Non-pigmented ciliary epithelial cell (primary cell): ENCODE measurements at regions not wholly inside any gene's neighbourhood (a gene's known extent, or its start where the extent isn't known, plus 50 kb on each side); places are given as distances from the start of the nearest gene placed in this dataset.

Experiments
- DNase-seq: peaks from one replicate; pipeline ENCODE4 v3.0.0-alpha.2; 2010; ENCODE audit warnings: low read depth

GRCh38 chr6:106035655-106036054 is 50.5 kb upstream of the PRDM1 start:
- no peak for DNase-seq

DNA sequence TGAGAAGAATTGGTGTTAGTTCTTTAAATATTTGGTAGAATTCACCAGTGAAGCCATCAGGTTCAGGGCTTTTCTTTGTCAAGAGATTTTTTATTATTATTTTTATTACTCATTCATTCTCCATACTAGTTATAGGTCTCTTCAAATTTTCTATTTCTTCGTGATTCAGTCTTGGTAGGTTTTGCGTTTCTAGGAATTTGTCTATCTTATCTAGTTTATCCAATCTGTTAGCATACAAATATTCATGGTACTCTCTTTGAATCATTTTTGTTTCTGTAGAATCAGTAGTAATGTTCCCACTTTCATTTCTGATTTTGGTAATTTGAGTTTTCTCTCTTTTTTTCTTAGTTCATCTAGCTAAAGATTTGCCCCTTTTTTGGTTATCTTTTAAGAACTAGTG is 52.3 kb upstream of the PRDM1 start:
- no peak for DNase-seq

- DNase-seq = no peak
Measured at GRCh38 chr6:106027758-106028157, 58.4 kb upstream of the PRDM1 start.

DNA sequence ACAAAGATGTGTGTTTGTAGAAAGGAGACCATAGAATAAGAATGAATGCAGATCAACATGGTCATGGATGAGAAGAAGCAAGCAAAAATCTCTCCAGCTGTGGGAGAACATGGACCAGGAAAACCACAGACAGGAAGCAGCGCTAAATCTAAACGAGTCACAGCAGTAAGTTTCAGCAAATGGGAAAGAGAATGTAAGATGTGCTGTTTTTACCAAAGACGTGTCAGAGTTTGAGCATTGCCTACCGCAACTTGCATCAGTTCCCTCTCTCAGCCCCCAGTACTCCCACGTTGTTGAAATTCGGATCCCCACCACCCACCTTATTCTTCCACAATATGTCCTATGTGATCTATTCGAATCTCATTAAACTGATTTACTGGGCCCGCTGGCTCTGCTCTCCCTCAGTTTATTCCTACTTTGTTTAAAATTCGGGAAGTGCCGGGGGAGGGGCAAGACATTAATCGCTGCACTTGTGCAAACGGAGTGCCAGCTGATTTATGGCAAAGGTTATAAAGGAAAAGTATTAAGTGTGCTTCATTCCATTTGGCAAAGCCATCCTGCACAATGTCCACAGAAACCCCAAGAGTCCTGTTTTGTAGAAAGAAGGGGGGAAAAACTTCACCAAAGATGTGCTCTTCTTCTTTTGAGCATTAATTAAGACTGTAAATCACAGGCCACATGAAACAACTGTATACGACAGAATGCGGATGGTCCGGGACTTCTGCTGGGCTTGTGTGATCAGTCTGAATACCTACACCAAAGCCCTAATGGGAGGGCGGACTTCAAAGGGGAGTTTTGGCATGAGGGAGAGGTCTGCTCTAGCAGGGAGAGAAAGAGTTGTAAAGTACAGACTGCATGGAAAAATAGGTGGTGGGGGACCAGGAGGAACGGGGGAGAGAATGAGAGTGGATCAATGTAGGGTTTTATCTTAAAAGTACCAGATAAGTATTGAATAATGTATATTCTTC is 59.1 kb upstream of the PRDM1 start:
- DNase-seq = no peak

DNA sequence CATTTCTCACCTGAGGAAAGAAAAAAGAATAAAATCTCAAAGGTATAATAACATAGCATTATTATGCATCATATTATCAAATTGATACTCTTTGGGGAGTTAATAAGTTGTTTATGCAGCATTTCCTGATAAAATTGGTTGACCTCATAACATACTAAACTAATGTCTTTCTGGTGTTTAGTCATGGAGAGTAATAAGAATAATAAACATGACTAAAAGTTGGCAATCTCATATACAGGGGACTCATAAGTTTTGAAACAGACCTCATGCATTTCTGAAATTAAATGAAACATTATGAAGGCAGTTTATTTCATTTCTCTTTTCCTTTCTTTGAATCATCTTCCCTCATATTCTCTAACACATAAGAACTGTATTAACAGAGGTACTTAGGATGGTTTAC is 60.5 kb upstream of the PRDM1 start:
- no peak for DNase-seq

- no peak for DNase-seq
Measured at GRCh38 chr6:106022801-106023200, 63.3 kb upstream of the PRDM1 start.

DNA sequence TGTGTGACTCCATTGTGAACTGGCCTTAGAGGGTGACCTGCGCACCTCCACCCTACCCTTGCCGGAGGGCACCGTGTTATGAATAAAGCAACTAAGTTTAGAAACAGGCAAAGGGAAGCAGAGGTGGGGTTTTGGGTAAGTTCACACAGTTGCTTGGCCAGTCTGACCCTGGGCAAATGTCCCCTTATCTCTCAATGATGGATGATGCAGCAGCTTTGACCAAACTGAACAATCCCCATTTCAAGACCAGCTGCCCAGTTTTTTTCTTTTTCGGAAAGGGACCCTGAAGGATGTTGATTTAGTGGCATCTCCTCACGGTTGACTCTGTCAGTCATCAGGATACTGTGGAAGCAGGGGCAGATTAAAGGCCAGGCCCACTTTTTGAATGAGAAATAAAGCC is 68.7 kb upstream of the PRDM1 start:
- DNase-seq = no peak

- DNase-seq = no peak
Measured at GRCh38 chr6:106014955-106015354, 71.2 kb upstream of the PRDM1 start.

DNA sequence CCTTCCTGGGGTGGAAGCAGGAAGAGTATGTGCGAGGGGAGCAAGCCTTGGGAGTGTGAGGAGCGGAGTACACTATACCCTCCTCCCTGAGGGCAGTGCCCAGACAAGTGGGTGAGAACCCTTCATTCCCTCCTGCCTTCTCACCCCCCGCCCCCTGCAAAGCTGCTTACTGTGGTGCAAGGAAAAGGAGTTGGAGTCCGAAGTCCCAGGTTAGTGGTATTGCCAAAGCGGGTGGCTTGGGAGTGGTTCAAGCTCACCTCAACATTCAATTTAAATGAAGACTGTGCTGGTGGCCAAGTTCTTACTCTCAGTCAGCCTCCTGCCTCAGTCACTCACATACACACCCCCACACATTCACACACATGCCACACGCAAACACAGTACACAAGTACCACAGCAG is 74.7 kb upstream of the PRDM1 start:
- no peak for DNase-seq

GRCh38 chr6:106005954-106006353 is 80.2 kb upstream of the PRDM1 start:
- DNase-seq = no peak

DNA sequence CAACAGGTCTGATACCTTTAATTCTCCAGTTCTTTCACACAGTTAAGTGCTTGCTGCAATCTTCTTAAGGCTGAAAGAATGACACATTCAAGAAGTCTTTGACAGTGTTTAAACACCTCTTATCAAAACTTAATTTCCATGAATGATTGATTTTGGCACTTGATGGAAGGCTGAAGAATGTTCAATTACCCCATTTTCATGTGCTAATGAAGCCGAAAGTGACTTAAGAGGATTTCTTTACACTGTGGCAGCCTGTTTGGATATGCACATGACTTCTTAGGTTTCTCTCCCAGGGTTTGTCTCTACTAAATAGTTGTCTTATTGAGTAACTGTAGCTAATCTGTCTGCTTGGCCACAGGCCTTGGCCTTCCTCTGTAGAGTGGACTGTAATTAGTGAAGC is 81.1 kb upstream of the PRDM1 start:
- DNase-seq = no peak

DNA sequence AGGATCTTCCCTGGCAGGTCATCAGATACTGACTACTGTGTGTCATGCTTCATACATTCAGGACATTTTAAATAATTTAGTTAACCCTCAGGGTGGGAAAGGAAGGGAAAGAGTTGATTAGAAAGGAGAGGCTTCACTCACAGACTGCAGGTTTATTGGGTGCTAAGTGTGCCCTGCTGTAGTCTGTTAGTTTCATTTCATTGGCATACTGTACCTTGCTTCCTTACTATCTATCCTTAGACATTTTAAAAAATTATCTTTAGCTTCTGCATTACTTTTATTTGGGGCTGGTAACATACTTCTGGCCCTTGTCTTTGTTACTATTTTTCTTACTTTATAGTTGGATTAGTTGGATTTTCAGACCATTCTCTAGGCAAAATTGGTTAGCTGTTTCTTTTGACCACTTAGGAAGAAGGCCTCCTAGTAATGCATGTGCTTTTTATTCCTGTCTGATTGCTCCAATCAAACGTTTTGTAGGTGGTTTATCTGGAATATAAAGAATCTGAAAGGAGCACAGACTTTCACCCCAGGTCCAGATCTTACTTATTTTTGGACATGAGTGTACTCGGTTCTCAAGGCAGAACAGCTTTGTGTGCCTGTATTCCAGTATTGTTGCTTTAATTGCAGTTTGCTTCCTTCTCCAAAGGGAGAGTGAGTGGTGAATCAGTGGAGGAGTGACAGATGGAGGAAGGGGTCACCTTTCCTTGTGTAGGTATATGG is 82.7 kb upstream of the PRDM1 start:
- no peak for DNase-seq

DNA sequence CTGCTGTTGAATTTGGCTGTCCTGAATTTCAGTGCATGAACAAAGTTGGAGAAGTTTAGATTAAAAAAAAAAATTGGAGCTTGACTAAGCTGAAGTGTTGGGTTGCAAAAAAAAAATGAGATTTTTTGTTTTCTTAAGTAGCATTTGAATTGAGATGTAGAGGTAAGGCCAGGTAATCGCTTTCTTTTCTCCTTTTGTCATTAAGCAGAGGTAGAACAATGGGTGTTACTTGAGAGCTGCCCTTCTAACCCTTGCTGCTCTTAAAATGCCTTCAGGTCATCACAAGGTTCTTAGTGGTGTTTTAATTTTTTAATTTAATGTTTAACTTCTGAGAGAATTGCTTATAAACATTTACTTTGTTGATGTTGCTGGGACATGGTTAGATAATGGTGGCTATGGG is 84.1 kb upstream of the PRDM1 start:
- no peak for DNase-seq

DNA sequence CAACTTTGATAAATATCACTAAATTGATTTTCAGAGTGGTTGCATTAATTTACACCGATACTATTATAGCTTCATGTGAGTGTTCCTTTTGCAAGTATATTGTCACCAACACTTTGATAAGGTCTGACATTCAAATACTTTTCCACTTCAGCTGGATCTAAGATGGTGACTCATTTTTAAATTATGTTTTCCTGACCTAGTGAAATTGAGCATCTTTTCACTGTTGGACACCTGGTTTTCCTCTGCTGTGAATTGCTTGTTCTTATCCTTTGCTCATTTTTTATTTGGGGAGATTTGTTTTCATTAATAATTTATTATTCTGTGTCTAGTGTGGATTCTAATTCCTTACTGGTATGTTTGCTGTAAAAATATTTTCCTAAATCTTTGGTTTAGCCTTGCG is 85.2 kb upstream of the PRDM1 start:
- DNase-seq = no peak

- no peak for DNase-seq
Measured at GRCh38 chr6:105997482-105997881, 88.7 kb upstream of the PRDM1 start.

DNA sequence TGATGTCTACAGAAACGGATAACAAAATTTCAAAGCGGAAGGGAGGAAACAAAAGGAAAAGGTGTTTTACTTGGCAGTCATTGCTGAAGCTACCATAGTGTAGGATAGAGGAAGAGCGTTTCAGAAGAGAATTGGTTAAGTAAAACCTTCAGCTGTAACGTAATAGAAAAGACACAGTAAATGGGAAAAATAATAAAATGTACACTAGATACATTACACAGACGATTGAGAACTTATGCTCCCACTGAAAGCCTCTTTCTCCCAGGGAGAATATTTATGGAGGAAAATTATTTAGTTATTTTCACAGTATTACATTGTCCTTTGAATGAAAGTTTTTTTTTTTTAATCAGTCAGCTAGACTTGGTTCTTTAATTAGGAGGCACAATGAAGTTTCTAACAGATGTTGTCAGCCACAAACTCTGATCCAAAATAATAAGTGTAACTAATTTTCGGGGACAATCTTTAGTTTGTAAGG is 90.7 kb upstream of the PRDM1 start:
- no peak for DNase-seq

- no peak for DNase-seq
Measured at GRCh38 chr6:105994591-105995390, 91.3 kb upstream of the PRDM1 start.

GRCh38 chr6:105994118-105994590 is 92.0 kb upstream of the PRDM1 start:
- DNase-seq = no peak

- no peak for DNase-seq
Measured at GRCh38 chr6:105993341-105994117, 92.6 kb upstream of the PRDM1 start.

DNA sequence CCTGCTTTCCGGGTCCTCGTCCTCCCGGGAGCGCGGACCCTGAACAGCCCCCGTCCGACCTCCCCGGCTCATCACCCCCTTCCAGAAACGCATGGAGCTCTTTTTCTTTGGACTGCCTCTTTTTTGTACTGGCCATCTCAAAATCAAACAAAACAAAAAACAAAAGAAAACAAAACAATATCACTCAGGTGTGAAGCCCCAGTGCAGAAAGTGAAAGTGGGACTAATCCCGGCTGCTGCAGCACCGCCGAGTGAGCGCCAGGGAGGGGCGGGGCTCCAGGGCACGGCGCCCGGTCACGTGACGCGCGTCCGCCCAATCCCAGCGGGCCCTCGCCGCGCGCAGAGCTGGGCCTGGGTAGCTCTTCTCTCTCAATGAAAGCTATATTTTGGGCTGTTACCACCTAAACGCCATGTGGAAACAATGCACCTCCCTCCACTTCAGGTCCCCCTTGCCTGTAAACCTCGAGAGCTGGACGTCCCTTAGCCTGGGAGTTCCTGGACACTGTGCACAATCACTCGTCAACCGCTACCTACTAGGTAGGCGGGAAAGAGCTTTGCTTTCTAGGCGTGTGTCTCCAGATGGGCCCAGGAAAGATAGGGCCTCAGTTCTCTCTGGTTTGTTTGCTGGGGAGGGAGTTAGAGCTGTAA is 93.7 kb upstream of the PRDM1 start:
- no peak for DNase-seq
